Glomerular visceral epithelial cell (primary cell): ENCODE measurements at regions not wholly inside any gene's neighbourhood (a gene's known extent, or its start where the extent isn't known, plus 50 kb on each side); places are given as distances from the start of the nearest gene placed in this dataset.
"Not testable (repeated sequence)": the region's sequence is repeated elsewhere in the genome, so short reads cannot be mapped to it uniquely, and the experiment has no call there.

ENCODE experiments used
- DNase-seq: peaks from one replicate; pipeline ENCODE4 v3.0.0-alpha.2; 2016; ENCODE audit errors: extremely low spot score

DNA sequence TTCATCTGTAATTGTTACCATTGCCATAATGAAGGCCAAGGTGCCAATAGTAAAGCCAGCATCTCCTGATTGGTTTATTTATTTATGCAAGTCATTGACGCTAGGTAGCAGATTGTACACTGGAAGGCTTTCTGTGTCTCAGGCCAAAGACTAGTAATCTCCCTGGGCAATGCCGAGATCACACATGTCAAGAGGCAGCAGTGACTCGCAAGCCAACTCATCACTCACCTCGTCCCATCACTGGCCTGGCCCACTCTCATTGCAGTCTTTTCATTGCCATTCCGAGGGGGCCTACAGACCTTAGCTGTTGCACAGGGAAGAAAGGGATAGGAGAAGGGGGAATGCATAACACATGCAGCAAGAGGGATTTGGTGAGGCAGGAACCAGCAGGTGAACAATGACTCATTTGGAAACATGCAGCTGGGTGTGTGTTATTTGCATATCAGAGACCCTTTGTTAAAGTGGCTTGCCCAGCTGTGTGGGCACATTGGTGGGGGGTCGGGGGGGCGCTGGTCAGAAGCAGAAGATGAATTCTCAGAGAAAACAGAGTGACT lies 448.7 kb upstream of the HNRNPA3 start:
- no peak for DNase-seq

GRCh38 chr2:176764921-176765320 lies 447.7 kb upstream of the HNRNPA3 start:
- no peak for DNase-seq

DNA sequence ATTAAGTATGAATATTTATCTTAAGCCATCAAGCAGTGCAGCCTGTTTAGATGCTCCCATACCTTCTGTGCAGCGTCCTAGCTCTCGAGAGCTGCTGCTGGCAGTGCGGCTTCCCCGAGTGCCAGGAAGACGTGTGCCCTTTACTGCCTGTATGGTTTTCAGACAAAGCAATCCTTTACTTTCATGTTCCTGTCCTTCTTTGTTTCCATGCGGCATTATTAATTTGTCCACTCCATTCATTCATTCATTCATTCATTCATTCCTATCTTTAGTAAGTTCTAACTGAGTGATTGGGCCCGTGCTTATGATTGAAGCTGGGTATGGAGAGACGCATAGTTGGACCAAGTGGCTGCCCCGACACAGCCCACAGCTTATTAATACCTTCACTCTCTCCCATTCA lies 446.6 kb upstream of the HNRNPA3 start:
- DNase-seq = no peak

- no peak for DNase-seq
Measured at GRCh38 chr2:176768185-176768584, 444.4 kb upstream of the HNRNPA3 start.

DNA sequence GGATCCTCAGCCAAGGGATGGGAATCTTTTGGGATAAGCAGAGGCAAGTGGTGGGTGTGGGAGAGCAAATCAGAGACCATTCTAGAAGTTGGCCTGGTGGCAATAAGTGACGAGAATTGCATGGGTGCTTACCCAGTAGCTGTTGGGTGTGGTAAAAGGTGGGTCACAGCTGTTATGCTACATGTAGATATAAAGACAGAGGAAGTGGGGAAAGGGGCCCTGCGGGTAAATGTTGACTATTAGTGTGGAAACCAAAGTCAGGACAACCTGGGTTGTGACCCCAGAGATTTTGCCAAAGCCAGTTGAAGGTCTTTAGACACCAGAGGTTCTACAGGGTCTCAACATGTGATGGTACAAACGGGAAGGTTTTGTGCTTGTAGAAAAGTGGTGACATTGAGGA lies 443.6 kb upstream of the HNRNPA3 start:
- DNase-seq = no peak

- no peak for DNase-seq
Measured at GRCh38 chr2:176769499-176770370, 442.9 kb upstream of the HNRNPA3 start.

- no peak for DNase-seq
Measured at GRCh38 chr2:176772816-176773215, 439.8 kb upstream of the HNRNPA3 start.

GRCh38 chr2:176774766-176775451 lies 437.7 kb upstream of the HNRNPA3 start:
- DNase-seq = no peak

DNA sequence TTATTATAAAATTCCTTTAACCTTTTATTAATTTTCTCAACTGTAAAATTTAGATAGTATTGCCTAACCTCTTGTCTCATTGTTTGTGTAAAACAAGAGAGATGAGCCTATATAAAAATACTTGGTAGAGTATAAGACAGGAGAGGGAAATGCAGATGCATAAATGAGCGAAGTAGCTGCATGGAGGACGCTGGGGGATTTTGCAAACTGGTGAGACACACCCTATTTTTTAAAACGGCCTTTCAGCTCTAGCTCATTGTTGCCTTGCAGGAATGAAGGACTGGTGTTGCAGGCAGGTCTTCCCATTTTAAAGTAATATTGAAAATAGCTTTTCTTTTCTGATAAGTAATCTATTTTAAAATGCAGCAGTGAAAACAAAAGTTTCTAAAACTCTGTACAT lies 435.3 kb upstream of the HNRNPA3 start:
- DNase-seq = no peak

DNA sequence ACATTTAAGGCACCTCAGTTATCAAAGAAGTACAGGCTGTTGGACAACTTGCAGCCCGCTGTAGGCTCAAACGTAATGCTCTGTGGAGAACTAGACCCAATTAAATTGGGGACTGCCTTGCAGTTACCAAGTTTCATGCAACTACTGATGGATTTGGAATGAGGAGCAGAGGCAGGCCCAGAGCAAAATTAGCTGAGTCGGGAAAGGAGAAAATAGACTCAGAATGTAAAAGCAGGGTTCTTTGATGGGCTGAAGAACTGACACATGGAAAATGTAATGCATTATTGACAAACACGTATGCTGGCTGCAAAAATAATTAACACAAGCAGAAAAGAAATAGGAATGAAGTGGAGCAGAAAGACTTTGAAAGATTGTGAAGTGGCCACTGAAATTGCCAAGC lies 432.7 kb upstream of the HNRNPA3 start:
- no peak for DNase-seq

DNA sequence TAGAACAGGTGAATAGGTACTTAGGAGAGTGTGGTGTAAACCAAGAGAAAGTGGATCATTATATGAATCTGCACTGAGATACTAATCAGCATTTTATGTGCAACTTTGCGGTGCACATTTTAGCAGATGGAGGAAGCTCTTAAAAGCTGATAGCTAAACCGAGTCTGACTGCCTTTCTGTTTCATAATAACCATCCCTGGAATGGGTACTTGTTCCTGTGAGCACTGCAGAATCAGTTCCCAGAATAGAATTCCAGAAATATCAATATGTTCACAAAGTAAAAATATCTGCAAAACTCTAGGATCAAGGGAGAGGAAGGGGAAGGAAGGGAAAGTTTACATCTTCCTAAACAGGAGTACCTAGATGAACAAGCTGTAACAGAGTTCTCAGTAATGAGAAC lies 432.2 kb upstream of the HNRNPA3 start:
- no peak for DNase-seq

DNA sequence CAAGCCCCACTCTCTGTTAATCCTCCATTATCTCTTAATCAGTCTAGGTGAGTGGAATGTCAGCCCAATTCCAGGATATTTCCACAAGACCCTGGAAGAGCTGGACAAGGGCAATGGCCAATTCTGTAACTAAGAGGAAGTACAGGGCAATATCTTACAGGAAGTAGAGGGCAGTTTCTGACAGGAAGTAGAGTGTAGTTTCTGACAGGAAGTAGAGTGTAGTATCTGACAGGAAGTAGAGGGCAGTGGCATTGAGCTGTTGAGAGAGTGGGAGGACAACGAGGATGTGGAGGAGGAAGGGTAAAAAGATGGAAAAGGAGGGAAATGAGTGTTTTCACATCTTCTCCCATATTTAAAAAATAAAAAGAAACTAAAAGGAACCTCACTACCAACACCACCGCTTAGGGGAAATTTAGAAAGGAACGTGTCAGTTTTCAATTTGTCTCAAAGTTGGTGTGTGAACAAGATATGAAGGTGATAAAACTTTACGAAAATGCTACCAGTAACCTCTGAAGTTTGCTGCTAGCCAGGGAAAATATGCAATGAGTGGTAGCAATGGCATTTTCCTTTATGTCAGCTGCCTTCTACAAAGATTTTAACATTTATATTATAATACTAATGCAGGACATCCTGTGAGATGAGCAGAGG lies 430.9 kb upstream of the HNRNPA3 start:
- no peak for DNase-seq

- DNase-seq = no peak
Measured at GRCh38 chr2:176784633-176785200, 427.9 kb upstream of the HNRNPA3 start.

- no peak for DNase-seq
Measured at GRCh38 chr2:176789751-176790150, 422.8 kb upstream of the HNRNPA3 start.

GRCh38 chr2:176790468-176790867 lies 422.1 kb upstream of the HNRNPA3 start:
- DNase-seq = no peak

- DNase-seq = no peak
Measured at GRCh38 chr2:176793792-176794191, 418.8 kb upstream of the HNRNPA3 start.

DNA sequence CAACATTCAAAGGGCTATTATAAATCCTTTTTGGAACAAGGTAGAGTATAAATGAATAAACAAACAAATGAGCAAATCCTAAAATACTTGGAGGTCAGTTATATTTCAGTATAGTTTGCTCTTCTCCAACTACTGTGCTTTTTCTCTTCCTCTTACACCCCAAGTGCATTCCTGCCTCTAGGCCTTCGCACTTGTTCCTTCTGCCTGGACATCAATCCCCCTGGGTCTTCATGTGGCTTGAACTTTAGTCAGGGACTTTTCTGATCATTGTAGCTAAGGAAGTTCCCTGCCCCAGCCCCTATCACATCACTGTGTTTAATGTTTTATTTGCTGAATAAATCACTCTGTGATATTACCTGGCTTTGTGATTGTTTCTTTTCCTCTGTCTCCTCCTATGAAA lies 418.2 kb upstream of the HNRNPA3 start:
- DNase-seq = no peak

DNA sequence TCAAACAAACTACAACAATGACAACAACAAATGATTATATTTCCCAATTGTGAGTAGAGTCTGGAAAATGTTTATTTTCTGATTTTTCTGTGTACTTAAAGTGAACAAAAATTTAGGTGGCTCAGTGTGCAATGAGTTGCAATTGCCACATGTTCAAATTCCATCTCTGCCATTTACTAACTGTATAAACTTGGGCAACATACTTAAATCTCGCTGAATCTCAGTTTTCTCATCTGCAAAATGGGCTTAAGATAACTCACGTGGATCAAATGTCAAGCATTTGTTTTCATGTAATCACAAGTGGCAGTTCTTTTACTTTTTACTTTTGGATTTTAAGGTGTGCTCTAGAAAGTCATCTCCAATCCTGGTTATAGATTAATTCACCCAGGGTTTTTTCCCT lies 416.8 kb upstream of the HNRNPA3 start:
- no peak for DNase-seq

DNA sequence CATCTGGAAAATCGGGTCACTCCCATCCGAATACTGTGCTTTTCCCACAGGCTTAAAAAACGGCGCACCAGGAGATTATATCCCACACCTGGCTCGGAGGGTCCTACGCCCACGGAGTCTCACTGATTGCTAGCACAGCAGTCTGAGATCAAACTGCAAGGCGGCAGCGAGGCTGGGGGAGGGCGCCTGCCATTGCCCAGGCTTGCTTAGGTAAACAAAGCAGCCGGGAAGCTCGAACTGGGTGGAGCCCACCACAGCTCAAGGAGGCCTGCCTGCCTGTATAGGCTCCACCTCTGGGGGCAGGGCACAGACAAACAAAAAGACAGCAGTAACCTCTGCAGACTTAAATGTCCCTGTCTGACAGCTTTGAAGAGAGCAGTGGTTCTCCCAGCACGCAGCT lies 415.9 kb upstream of the HNRNPA3 start:
- DNase-seq = not testable (repeated sequence)

GRCh38 chr2:176804392-176804791 lies 408.2 kb upstream of the HNRNPA3 start:
- DNase-seq = no peak

- DNase-seq = no peak
Measured at GRCh38 chr2:176805345-176805744, 407.2 kb upstream of the HNRNPA3 start.

DNA sequence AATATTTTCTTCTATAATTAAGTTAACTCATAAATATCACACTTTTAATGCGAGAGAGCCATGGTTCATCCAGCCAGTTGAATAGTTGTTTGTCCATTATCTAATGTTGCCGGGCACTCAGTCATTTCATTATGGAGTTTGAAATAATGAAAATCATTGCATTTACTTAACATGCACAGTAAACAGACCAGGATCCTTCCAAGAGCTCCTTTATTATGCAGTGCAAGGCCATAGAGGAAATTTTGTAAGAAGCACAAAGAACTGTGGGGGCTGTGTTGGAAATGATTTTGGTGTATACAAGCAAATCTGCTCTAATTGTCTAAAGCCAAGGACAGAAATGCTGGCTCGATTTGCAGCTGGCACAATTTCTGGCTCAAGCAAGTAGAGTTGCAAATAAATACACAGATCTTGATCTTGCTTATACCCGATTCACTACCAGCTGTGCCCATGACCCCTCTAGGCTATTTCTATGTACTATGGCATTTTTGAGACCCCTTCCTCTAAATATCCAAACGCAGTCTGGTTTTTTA lies 400.3 kb upstream of the HNRNPA3 start:
- no peak for DNase-seq
